Hematopoietic multipotent progenitor cell treated with erythropoietin and hydrocortisone succinate and interleukin-3 and kit ligand, for 15 days (in vitro differentiated cells): ENCODE measurements at regions not wholly inside any gene's neighbourhood (a gene's known extent, or its start where the extent isn't known, plus 50 kb on each side); places are given as distances from the start of the nearest gene placed in this dataset.
"Not testable (repeated sequence)": the region's sequence is repeated elsewhere in the genome, so short reads cannot be mapped to it uniquely, and the experiment has no call there.

Experiments used
- DNase-seq: peaks from one replicate; pipeline ENCODE4 v3.0.0-alpha.2; 2015; ENCODE audit warnings: low spot score

DNA sequence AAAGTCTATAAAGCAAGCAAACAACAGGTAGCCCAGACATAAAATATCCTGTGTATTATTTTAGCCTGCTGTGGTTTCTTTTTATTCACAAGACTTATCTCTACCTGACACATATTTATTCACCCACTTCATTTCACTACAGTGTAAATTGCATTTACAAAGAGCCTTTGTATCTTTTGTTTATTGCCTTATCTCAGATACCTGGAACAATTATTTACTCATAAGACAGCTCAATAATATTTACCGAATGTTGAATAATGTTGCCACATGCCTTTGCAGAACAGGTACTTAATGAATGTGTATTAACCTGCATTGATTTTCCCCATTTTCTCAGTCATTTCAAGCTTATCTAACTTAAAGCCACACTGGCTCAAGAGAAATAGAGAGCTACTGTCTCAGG lies 603.6 kb downstream of the FBXO15 start:
- no peak for DNase-seq

DNA sequence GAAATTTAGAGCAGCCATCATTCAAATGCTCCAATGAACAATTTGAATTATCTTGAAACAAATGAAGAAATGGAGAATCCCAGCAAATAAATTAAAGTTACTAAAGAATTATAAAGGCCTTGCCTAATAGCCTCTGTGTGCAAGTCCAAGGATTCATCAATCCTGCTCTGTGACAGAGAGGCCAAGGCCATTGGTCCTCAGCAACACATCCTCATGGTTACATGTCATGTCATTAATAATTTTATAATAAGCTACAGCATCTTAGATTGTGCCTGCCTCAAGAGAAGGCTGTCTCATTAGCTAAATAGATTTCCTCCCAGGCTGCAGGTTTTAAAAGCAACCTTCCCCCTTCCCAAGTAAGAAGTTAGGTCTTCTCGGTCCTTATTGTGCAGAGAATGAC lies 611.6 kb downstream of the FBXO15 start:
- DNase-seq, result no peak

DNA sequence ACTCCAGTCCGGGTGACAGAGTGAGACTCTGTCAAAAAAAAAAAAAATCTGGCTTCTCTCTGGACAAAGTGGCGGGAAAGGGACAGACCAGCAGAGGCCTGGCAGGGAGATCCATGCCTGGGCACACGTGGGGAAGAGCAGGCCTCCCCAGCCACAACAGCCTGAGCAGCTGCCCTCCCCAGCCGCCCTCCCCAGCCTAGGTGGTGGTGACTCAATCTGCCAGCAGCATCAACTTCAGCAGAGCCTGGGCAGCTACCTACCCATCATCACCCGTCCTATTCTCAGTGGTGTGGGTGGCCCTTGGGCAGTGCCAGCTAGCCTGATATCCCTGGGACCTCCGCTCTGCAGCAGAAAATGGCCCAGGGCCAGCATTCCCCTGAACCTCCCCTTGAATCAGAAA lies 612.4 kb downstream of the FBXO15 start:
- DNase-seq, result no peak

DNA sequence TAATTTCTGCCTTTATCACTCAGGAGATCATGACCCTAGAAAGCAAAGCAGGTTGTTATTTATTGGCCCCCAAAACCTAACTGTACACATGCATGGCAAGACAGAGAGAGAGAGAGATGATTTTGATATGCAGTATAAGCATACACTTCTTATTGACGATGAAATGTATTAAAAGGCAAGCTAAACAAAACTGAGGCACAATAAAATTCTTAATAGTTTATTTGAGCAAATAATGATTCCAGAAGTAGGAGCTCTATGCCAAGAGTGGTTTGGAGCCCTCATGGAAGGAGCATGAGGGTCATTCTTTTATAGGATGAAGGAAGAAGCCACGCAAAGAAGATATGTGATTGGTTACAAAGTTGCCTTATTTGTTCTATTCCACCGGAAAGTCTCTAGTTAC lies 616.0 kb downstream of the FBXO15 start:
- DNase-seq, result no peak

GRCh38 chr18:73528066-73528465 lies 619.6 kb downstream of the FBXO15 start:
- no peak for DNase-seq

- DNase-seq, result no peak
Measured at GRCh38 chr18:73520229-73520628, 627.4 kb downstream of the FBXO15 start.

DNA sequence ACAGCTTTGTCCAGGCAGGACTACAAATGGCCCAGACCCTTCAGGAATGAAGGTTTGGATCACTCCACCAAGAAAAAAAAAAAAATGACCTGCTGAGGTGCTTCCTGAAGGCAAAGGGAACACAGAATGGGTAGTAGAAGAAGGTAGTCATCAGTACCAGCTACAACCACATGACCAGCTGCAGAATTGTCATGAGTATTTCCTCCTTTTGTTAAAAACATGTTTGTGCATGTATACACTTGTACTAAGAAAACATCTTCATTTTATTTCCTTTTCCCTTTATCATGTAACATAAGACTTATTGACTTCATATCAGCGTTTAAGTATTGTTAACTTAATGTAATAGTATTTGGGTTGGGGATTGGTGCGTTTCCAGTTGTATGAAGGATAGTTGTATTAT lies 631.6 kb downstream of the FBXO15 start:
- DNase-seq, result not testable (repeated sequence)

GRCh38 chr18:73514449-73514848 lies 633.2 kb downstream of the FBXO15 start:
- no peak for DNase-seq

DNA sequence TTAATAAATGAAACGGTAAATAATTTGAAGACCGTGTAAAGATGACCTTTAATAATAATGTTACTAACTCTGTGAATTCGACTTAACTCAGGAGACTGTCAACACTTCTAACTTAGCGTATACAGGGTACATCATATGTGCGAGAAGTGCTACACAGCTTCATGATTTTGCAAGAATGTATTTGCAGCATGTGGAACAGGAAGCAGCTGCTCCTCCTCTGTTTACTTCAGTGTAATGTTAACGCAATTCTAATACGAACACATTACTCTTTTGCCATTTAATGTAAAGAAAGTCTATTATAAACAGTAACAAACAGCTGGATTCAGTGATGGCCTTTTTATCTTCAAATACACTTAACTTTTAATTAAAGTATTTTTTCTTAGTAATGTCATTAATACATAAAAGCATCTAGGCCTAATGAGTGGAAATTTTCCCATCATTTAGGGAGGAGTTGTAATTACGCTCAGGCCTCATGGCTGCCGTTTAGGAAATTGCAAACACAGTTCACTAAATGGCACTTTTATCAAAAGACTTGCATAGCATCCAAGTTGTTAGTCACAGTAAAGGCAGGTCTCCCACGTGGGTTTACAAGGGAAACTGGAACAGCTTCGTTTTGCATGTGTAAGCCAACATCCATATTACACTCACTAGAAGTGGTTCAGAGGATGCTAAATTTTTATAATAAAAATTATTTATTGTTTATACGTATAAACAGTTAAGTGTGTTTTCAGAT lies 635.7 kb downstream of the FBXO15 start:
- no peak for DNase-seq

DNA sequence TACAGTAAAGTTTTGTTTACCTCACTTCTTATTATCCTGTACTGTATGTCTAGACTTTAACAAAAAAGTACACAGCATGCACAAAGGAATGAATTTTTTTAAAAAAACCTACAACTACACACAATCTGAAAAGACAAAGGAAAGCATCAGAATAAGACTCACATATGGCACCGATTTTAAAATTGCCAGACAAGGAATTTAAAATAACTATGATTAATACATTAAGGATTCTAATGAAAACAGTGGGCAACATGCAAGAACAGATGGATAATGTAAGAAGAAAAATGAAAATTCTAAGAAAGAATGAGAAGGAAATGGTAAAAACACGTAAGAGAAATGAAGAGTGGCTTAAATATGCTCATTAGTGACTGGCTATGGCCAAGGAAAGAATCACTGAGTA lies 638.2 kb downstream of the FBXO15 start:
- no peak for DNase-seq

- DNase-seq, result no peak
Measured at GRCh38 chr18:73503326-73503725, 635.5 kb upstream of the NETO1 start.

- DNase-seq, result no peak
Measured at GRCh38 chr18:73487966-73488365, 620.2 kb upstream of the NETO1 start.

DNA sequence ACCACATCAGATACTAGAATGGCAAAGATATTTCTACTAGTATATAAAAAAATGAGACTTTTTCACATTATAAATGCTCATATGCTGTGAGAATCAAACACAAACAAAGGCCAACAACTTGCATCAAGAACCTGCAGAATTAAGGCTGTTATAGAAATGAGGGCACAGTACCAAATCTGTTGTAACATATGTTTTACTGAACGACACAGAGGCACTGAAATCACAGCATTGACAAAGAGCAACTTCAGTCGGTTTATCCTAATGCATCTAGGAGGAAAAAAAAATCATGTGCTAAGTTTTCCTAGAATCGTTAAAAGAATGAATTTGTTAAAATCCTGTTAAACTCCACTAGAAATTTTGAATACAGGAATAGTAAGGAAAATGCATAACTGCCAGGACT lies 617.4 kb upstream of the NETO1 start:
- no peak for DNase-seq

DNA sequence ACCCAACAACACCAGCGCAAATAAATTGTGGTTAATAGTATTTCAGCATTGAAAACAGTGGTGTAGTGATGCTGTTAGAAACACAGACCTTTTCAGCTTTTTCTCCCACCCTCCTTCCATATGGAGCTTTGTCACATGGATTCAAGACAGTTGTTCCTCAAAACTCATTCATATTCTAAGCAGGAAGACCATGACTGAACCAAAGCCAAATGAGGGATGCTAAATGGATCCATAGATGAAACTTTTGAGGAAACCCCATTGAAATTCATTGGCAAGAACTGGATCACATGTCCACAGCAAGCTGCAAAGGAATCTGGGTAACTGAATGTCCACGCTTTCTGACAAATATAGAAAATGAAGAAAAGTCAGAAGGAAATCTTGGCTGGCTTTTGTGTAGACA lies 615.1 kb upstream of the NETO1 start:
- no peak for DNase-seq

DNA sequence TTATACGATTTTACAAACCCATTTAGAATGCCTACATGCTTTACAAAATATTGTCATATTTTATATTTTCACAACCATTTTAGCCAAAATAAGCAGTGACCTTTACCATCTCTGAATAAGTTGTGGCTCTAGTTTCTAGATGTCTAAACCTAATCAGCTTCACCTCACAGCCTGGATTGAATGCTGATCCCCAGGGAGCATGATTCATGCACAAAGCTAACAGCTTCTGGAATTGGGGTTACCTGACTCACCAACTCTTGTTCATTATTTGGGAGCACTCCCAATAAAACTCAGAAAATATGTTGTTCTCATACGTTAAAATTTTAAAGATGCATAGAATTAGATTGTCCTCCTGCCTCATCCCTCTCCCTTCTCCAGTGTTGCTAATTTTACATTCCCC lies 611.7 kb upstream of the NETO1 start:
- DNase-seq, result no peak

GRCh38 chr18:73478191-73478590 lies 610.4 kb upstream of the NETO1 start:
- no peak for DNase-seq

DNA sequence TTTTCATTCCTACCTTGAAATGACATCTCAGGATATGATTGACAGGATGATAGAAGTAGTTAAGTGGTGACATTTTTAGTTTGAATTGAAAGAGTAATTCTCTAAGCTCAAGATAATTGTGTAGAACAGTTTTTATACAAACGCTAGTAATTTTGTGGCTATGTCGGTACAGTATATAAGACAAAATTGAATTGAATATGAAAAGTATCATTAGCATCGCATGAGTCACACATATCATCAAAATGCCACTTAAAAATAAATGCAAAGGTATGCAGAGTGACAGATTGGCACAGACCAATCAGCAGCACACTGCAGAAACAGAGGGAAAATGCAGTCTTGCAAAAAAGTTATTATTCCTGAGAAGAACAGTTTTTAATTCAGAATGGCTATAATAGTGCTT lies 608.2 kb upstream of the NETO1 start:
- no peak for DNase-seq

DNA sequence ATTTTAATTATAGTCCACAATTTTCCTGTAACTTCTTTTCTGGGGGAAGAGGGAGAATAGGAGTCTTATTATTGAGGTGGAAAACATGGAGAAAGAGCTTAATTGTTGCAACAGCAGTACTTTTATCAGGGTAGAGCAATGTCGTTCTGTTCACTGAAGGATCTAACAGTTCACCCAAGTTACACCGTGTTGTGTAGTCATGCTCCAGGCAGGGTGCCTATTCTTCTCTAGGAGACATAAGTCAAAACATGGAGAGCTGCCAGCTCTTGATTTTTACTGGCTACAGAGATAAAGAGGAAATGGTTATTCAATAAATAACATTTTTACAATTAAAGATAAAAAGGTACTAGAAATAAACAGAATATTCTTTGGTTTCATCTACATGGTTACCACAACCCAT lies 594.3 kb upstream of the NETO1 start:
- no peak for DNase-seq

- no peak for DNase-seq
Measured at GRCh38 chr18:73461780-73462059, 593.9 kb upstream of the NETO1 start.

DNA sequence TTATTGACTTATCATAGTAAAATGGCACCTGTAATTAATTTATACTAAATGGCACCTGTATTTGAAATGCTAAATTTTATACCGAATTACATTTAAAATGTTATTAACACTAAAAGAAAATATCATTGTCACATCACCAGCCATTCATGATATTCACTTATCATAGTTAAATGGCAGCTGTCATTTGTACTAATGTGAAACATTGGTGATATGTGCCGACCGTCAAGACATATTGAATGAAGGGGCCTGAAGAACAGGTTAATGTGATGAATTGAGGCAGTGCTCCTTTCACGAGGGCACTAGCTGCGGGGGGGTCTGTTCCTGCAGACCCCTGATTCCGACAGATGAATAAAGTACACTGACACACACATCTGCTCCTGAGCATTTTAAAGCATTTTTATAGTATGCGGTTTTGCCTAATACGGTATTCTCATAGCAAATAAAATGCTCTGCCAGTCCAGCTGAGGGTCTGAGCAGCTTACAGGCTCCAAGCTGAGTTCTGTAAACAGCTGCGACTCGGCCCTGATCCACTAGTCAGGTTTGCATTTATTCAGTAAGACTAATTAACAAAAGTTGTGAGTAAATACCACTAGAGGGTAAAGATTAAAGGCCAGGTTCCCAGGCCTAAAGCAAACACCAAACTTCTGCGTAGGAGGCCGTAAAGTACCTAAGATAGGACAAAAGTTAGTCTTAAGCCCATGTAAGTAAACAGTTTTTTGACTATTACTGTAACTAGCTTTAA lies 593.4 kb upstream of the NETO1 start:
- DNase-seq, result no peak

GRCh38 chr18:73458186-73458964 lies 590.6 kb upstream of the NETO1 start:
- DNase-seq, result no peak

DNA sequence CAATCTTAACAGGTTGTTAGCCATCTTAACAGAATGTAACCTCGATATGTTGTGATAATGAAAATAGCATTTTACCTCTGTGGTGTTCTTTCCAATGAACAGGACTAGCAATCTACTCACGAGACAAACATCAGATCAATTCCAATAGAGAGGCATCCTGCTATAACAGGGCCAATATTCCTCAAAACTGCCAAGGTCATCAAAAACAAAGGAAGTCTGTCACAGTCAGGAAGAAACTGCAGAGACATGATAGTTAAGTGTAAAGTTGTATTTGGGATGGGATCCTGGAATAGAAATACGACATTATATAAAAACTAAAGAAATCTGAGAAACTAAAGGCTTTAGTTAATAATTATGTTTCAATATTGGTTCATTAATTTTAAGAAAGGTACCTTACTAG lies 588.9 kb upstream of the NETO1 start:
- no peak for DNase-seq

DNA sequence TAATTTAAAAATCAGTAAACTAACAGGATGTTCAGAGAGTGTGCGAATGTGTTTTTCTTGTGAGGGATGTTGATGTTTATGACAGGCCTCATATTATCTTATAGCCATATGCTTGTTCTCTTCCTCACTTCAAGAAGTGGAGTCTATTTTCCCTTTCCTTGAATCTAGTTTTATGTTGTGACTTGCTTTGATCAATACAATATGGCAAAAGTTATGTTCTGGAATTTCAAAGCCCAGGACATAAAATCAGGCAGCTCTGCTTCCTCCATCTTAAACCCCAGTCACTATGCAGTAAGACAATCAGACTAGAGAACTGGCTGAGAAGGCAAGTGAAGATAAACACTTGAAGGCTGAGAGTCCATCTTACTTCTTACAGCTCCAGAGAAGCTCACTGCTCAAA lies 585.1 kb upstream of the NETO1 start:
- DNase-seq, result no peak
